Suprapubic skin (tissue), 4 donors: ENCODE measurements at regions not wholly inside any gene's neighbourhood (a gene's known extent, or its start where the extent isn't known, plus 50 kb on each side); places are given as distances from the start of the nearest gene placed in this dataset.

Experiments
- EP300 ChIP-seq: sonication (generic); formaldehyde crosslinking; IDR thresholded peaks from one replicate; pipeline ENCODE4 v1.6.1; 2017; ENCODE audit warnings: antibody characterized with exemption
- POLR2A ChIP-seq, 2 donors: fragments of 450-650 bp; IDR thresholded peaks; one replicate each; pipeline ENCODE4 v1.6.1; 2017; ENCODE audit warnings: antibody characterized with exemption in 2 of 2, mild to moderate bottlenecking in 2 of 2, moderate library complexity in 2 of 2
- POLR2AphosphoS5 ChIP-seq, 3 donors: sonication (generic); formaldehyde crosslinking; IDR thresholded peaks; one replicate each; pipeline ENCODE4 v1.6.1; 2017; ENCODE audit warnings: antibody characterized with exemption in 3 of 3
- TF ChIP-seq, protein P1 (sequence below), 2 donors: fragments of 200-600 bp in 1 of 2; fragments of 450-650 bp in 1 of 2; sonication (generic) in 1 of 2; IDR thresholded peaks; one replicate each; pipeline ENCODE4 v1.5.1; 2016 to 2019; ENCODE audit warnings: antibody characterized with exemption in 2 of 2, mild to moderate bottlenecking in 1 of 2, moderate library complexity in 1 of 2

DNA sequence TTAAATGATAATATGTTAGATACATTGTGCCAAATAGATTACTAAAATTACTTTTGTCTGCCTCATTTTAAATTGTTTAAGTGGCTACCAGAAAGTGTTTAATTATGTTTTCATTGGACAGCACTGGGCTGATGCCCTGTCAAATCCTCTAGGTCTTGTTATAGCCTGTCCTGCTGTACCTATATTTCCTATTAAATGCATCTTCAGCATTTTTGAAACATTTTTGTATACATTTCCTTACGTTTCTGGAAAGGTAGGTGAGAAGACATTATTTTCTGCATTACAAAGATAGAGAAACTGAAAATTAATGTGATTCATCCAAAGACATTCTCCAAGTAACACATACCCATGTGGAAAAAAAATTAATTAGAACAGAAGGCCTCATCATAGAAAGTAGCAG lies 192.2 kb upstream of the HS3ST3A1 start:
- TF ChIP-seq, protein P1, sequence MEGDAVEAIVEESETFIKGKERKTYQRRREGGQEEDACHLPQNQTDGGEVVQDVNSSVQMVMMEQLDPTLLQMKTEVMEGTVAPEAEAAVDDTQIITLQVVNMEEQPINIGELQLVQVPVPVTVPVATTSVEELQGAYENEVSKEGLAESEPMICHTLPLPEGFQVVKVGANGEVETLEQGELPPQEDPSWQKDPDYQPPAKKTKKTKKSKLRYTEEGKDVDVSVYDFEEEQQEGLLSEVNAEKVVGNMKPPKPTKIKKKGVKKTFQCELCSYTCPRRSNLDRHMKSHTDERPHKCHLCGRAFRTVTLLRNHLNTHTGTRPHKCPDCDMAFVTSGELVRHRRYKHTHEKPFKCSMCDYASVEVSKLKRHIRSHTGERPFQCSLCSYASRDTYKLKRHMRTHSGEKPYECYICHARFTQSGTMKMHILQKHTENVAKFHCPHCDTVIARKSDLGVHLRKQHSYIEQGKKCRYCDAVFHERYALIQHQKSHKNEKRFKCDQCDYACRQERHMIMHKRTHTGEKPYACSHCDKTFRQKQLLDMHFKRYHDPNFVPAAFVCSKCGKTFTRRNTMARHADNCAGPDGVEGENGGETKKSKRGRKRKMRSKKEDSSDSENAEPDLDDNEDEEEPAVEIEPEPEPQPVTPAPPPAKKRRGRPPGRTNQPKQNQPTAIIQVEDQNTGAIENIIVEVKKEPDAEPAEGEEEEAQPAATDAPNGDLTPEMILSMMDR (IDR thresholded peaks at IDR 0.05) = no peak
- no peak for TF ChIP-seq POLR2AphosphoS5 (IDR thresholded peaks at IDR 0.05)
- no peak for TF ChIP-seq POLR2A (IDR thresholded peaks at IDR 0.05)
- no peak for TF ChIP-seq EP300
